Panc1 (cell line): ENCODE measurements at regions not wholly inside any gene's neighbourhood (a gene's known extent, or its start where the extent isn't known, plus 50 kb on each side); places are given as distances from the start of the nearest gene placed in this dataset.

ENCODE experiments used
- ATAC-seq: fragments of 200-7000 bp; cut with Tn5 transposase; 2 replicates; pipeline ENCODE4 v1.9.1; 2020; ENCODE audit warnings: mild to moderate bottlenecking, moderate library complexity
- BruUV-seq: library from RNA; stranded (reverse); fragments of 400-500 nt; replicated peaks from 2 replicates; lab custom pipeline; 2021; lab: Mats Ljungman, UMichigan
- CTCF ChIA-PET: fragments of 300-600 bp; sonication (Branson Sonifier 250); formaldehyde crosslinking; loops from one replicate; lab custom pipeline; 2022; ENCODE audit warnings: antibody characterized with exemption; lab: Charles Lee
- POLR2A ChIA-PET: fragments of 300-600 bp; sonication (Branson Sonifier 250); formaldehyde crosslinking; loops from one replicate; lab custom pipeline; 2022; ENCODE audit warnings: antibody characterized with exemption; lab: Charles Lee
- DNase-seq: peaks from one replicate; pipeline ENCODE4 v3.0.0-alpha.2; 2010; ENCODE audit warnings: low read depth, low spot score
- H3K27ac ChIP-seq: 2 replicates; pipeline ENCODE4 v1.5.1; 2011; ENCODE audit warnings: mild to moderate bottlenecking, low read length, inconsistent platforms
- H3K27me3 ChIP-seq: fragments of 200-500 bp; sonication (Bioruptor generic); 2 replicates; pipeline ENCODE4 v1.6.0; 2014; ENCODE audit warnings: low read length, inconsistent platforms; ENCODE audit not compliant: control insufficient read depth, insufficient read depth
- H3K36me3 ChIP-seq: fragments of 200-500 bp; sonication (Bioruptor generic); 2 replicates; pipeline ENCODE4 v1.5.1; 2014; ENCODE audit warnings: inconsistent platforms, mild to moderate bottlenecking, low read length, moderate library complexity; ENCODE audit not compliant: control insufficient read depth, insufficient read depth
- H3K4me1 ChIP-seq: 2 replicates; pipeline ENCODE4 v1.5.1; 2011; ENCODE audit warnings: inconsistent platforms, mild to moderate bottlenecking, low read length, moderate library complexity; ENCODE audit not compliant: control insufficient read depth, insufficient read depth
- H3K4me3 ChIP-seq, 2 experiments: 2 replicates each; pipeline ENCODE4 v1.5.1; 2011 to 2012; ENCODE audit warnings: low read depth in 2 of 2, low read length in 2 of 2, mild to moderate bottlenecking in 2 of 2, inconsistent platforms in 1 of 2, moderate library complexity in 1 of 2
- H3K9me3 ChIP-seq: fragments of 200-500 bp; sonication (Bioruptor generic); 2 replicates; pipeline ENCODE4 v1.5.1; 2014; ENCODE audit warnings: low read depth, mild to moderate bottlenecking, inconsistent platforms, low read length, moderate library complexity; ENCODE audit not compliant: control insufficient read depth, insufficient read depth
- CTCF ChIP-seq: fragments of 450-650 bp; IDR thresholded peaks from 2 replicates; pipeline ENCODE4 v1.5.1; 2017; ENCODE audit warnings: mild to moderate bottlenecking
- POLR2AphosphoS5 ChIP-seq: IDR thresholded peaks from 2 replicates; pipeline ENCODE4 v1.6.1; 2012; ENCODE audit warnings: mild to moderate bottlenecking, low read depth, low read length, moderate library complexity
- REST ChIP-seq, 2 experiments: IDR thresholded peaks; 2 replicates each; pipeline ENCODE4 v1.6.1; 2011 to 2012; ENCODE audit warnings: low read depth in 2 of 2, control low read depth in 1 of 2, low read length in 1 of 2, mild to moderate bottlenecking in 1 of 2, moderate library complexity in 1 of 2; ENCODE audit not compliant: insufficient read depth in 1 of 2
- SIN3A ChIP-seq: IDR thresholded peaks from 2 replicates; pipeline ENCODE4 v1.6.1; 2012; ENCODE audit warnings: low read depth, mild to moderate bottlenecking, low read length, moderate library complexity, borderline replicate concordance; ENCODE audit not compliant: insufficient read depth
- TCF7L2 ChIP-seq: IDR thresholded peaks from 2 replicates; pipeline ENCODE4 v1.6.1; 2011; ENCODE audit warnings: mild to moderate bottlenecking, low read depth, low read length, inconsistent platforms
- in situ Hi-C: cut with HindIII; loops from 2 replicates; pipeline ENCODE4 v1.10.0; 2016; ENCODE audit warnings: low sequenced_read_pairs, low pct_unique_long_range_greater_than_20kb
- intact Hi-C: fragments of 100-400 bp; cut with micrococcal nuclease; formaldehyde crosslinking; loops from one replicate; pipeline ENCODE4 v1.10.0; 2022; ENCODE audit not compliant: unreplicated experiment

- intact Hi-C loops (no loop called here), in situ Hi-C loops (no loop called here)
- ChIA-PET CTCF (no interaction called here), POLR2A (no interaction called here)
- no TSS peak for BruUV-seq
- Histone ChIP-seq H3K36me3 (no peaks in the 10 kb centered on the region), H3K27ac (no peak overlapping the region), H3K9me3 (no peaks in the 10 kb centered on the region), H3K4me1 (no peaks in the 10 kb centered on the region), H3K4me3 (no peak overlapping the region), H3K27me3 (no peaks in the 10 kb centered on the region)
- DNase-seq, result no peak
- no peak for ATAC-seq
- TF ChIP-seq REST (IDR thresholded peaks at IDR 0.05; ENCODE audit: insufficient read depth in 1 of 2, low read depth in 2 of 2, low read length in 1 of 2) (no peak), POLR2AphosphoS5 (no peak), TCF7L2 (no peak), SIN3A (no peak), CTCF (no peak)
Measured at GRCh38 chr12:85373045-85373444, 93.0 kb downstream of the ALX1 start.

- H3K36me3 ChIP-seq, result no peaks in the 10 kb centered on the region
- DNase-seq, result no peak
- POLR2A ChIA-PET, result no interaction called here
- no peak overlapping the region for H3K4me3 ChIP-seq
- CTCF ChIA-PET, result no interaction called here
- no peak for TF ChIP-seq POLR2AphosphoS5
- intact Hi-C loops (no loop called here), in situ Hi-C loops (no loop called here)
- BruUV-seq, result no TSS peak
- H3K4me1 ChIP-seq, result no peaks in the 10 kb centered on the region
- H3K9me3 ChIP-seq, result no peaks in the 10 kb centered on the region
- H3K27ac ChIP-seq, result no peak overlapping the region
- ATAC-seq, result no peak
- H3K27me3 ChIP-seq, result no peaks in the 10 kb centered on the region
Measured at GRCh38 chr12:85374981-85375380, 95.0 kb downstream of the ALX1 start.

- H3K27ac ChIP-seq, result no peak overlapping the region
- intact Hi-C loops, result no loop called here
- in situ Hi-C loops, result no loop called here
- ATAC-seq (no peak), DNase-seq (no peak)
- CTCF ChIA-PET, result no interaction called here
- no TSS peak for BruUV-seq
- H3K4me3 ChIP-seq, result no peak overlapping the region
- no peaks in the 10 kb centered on the region for H3K36me3 ChIP-seq
- no peaks in the 10 kb centered on the region for H3K9me3 ChIP-seq
- no peaks in the 10 kb centered on the region for H3K27me3 ChIP-seq
- TF ChIP-seq SIN3A (no peak), TCF7L2 (no peak), POLR2AphosphoS5 (no peak), REST (IDR thresholded peaks at IDR 0.05; ENCODE audit: insufficient read depth in 1 of 2, low read depth in 2 of 2, low read length in 1 of 2) (no peak), CTCF (no peak)
- POLR2A ChIA-PET, result no interaction called here
- no peaks in the 10 kb centered on the region for H3K4me1 ChIP-seq
Measured at GRCh38 chr12:85385406-85385805, 105.4 kb downstream of the ALX1 start.
